ENCODE measurements at regions not wholly inside any gene's neighbourhood (a gene's known extent, or its start where the extent isn't known, plus 50 kb on each side); places are given as distances from the start of the nearest gene placed in this dataset.

DNA sequence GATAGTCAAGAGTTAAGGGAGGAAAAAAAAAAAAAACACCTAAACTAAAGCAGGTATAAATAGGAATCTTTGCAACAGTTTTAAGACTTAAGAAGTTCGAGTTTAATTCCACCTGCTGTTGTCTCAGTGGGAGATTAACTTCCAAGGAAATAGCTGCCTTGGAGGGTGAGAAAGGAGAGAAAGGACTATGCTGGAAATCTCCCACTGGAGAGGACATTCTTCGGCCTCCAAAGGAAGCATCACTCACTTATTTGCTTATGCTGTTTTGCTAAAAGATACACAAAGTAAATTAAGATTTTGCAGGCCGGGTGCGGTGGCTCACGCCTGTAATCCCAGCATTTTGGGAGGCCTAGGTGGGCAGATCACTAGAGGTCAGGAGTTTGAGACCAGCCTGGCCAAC lies 317.9 kb upstream of the MPDZ start:
- H3K9me3 ChIP-seq: no peaks in the 10 kb centered on the region
- H3K27me3 ChIP-seq: no peaks in the 10 kb centered on the region
- DNase-seq (ENCODE audit: extremely low spot score in 2 of 2): no peak
- no peak overlapping the region for H3K27ac ChIP-seq
- intact Hi-C loops (cut with DNase I): no loop called here
- TF ChIP-seq CTCF (IDR thresholded peaks at IDR 0.05): no peak
- no peak for TF ChIP-seq POLR2AphosphoS5 (IDR thresholded peaks at IDR 0.05; ENCODE audit: insufficient read depth in 1 of 2, low read depth in 1 of 2)
- TF ChIP-seq POLR2A (IDR thresholded peaks at IDR 0.05): no peak
- no peak overlapping the region for H3K4me3 ChIP-seq
- H3K36me3 ChIP-seq: no peaks in the 10 kb centered on the region
- no peaks in the 10 kb centered on the region for H3K4me1 ChIP-seq

DNA sequence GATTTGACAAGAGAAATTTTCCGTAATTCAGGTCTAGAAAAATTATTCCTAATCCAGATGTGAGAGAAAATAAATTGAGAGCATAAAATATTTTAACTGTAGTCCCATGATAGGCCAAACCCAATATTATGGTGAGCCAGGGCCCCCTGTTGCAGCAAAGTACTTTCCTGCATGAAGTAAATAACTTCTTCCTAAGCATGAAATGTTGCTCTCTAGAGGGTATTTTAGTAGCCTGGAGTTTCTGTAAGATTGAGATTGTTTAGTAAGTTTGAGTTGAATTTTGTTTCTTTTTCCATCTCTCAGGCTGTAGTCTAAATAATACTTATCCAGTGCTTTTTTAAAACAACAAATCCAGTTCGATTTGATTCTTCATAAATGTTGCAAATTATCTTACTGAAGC lies 317.5 kb upstream of the MPDZ start:
- TF ChIP-seq CTCF (IDR thresholded peaks at IDR 0.05) (no peak), POLR2A (IDR thresholded peaks at IDR 0.05) (no peak), POLR2AphosphoS5 (IDR thresholded peaks at IDR 0.05; ENCODE audit: insufficient read depth in 1 of 2, low read depth in 1 of 2) (no peak)
- Histone ChIP-seq H3K27me3 (no peaks in the 10 kb centered on the region), H3K9me3 (no peaks in the 10 kb centered on the region), H3K36me3 (no peaks in the 10 kb centered on the region), H3K4me1 (no peaks in the 10 kb centered on the region), H3K4me3 (no peak overlapping the region), H3K27ac (no peak overlapping the region)
- DNase-seq (ENCODE audit: extremely low spot score in 2 of 2): no peak
- intact Hi-C loops (cut with DNase I): no loop called here

- DNase-seq (ENCODE audit: extremely low spot score in 2 of 2): no peak
- Histone ChIP-seq H3K4me3 (no peak overlapping the region), H3K36me3 (no peaks in the 10 kb centered on the region), H3K27ac (no peak overlapping the region), H3K9me3 (no peaks in the 10 kb centered on the region), H3K4me1 (no peaks in the 10 kb centered on the region), H3K27me3 (no peaks in the 10 kb centered on the region)
- no peak for TF ChIP-seq CTCF (IDR thresholded peaks at IDR 0.05)
- TF ChIP-seq POLR2A (IDR thresholded peaks at IDR 0.05): no peak
- TF ChIP-seq POLR2AphosphoS5 (IDR thresholded peaks at IDR 0.05; ENCODE audit: insufficient read depth in 1 of 2, low read depth in 1 of 2): no peak
- intact Hi-C loops (cut with DNase I): no loop called here
These were observed 317.0 kb upstream of the MPDZ start for GRCh38 chr9:13596383-13596970.

DNA sequence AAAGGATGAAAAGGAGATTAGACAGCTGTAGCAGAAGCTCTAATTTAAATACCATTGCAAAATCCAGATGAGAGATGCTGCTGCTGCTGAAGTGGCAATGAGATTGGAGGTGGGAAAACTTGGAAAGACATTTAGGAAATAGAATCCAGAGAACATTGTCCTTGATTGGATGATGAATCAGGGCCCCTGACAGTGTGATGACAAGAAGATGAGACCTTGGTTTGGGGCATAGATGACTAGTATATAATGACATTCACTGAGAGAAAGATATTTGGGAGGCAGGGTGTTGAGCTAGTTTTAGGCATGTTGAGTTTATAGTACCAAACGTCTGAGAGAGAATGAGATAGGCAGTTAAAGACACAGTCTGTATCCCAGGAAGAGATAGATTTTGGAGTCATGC lies 311.5 kb upstream of the MPDZ start:
- Histone ChIP-seq H3K4me1 (peaks cover 10% of the 10 kb centered on the region), H3K4me3 (no peak overlapping the region), H3K9me3 (no peaks in the 10 kb centered on the region), H3K27me3 (no peaks in the 10 kb centered on the region), H3K36me3 (no peaks in the 10 kb centered on the region), H3K27ac (no peak overlapping the region)
- no peak for DNase-seq (ENCODE audit: extremely low spot score in 2 of 2)
- TF ChIP-seq POLR2AphosphoS5 (IDR thresholded peaks at IDR 0.05; ENCODE audit: insufficient read depth in 1 of 2, low read depth in 1 of 2): no peak
- TF ChIP-seq CTCF (IDR thresholded peaks at IDR 0.05): no peak
- intact Hi-C loops (cut with DNase I): no loop called here

DNA sequence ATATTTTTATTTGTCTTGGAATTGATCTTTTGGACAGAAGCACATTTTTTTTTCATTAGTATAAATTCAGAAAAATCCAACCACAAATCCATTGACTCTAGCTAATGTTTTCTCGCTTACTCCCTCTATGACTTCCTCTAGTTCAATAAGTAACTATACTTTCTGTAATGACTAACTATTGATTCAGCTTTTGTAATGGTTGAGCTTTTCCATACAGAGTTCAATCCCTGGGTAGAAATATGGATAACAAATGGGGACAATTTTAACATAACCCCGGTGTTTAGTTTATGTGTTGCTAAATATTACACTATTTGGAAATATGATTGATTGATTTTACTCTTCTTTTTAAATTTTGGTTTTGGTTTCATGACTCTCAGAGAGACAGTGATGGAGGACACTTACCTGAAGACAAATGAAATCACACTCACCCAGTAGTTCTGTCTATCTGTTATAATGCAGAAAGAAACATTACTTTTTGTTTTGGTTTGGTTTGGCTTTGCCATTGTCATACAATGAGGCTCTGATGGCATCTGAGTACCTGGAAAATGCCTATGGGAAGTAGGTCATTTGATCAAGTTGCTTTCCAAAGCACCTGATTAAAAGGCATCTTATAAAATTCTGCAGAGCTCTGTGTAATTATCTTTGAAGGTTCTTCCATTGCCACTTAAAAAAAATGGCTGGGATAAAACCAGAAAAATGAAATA lies 309.7 kb upstream of the MPDZ start:
- TF ChIP-seq POLR2AphosphoS5 (IDR thresholded peaks at IDR 0.05; ENCODE audit: insufficient read depth in 1 of 2, low read depth in 1 of 2) (no peak), POLR2A (IDR thresholded peaks at IDR 0.05) (no peak), CTCF (IDR thresholded peaks at IDR 0.05) (no peak)
- no peak overlapping the region for H3K27ac ChIP-seq
- peaks cover 10% of the 10 kb centered on the region for H3K4me1 ChIP-seq
- no peaks in the 10 kb centered on the region for H3K9me3 ChIP-seq
- H3K36me3 ChIP-seq: no peaks in the 10 kb centered on the region
- intact Hi-C loops (cut with DNase I): no loop called here
- no peaks in the 10 kb centered on the region for H3K27me3 ChIP-seq
- DNase-seq (ENCODE audit: extremely low spot score in 2 of 2): no peak
- no peak overlapping the region for H3K4me3 ChIP-seq

Data from vagina (tissue), 2 donors.